ENCODE measurements at regions not wholly inside any gene's neighbourhood (a gene's known extent, or its start where the extent isn't known, plus 50 kb on each side); places are given as distances from the start of the nearest gene placed in this dataset.

DNA sequence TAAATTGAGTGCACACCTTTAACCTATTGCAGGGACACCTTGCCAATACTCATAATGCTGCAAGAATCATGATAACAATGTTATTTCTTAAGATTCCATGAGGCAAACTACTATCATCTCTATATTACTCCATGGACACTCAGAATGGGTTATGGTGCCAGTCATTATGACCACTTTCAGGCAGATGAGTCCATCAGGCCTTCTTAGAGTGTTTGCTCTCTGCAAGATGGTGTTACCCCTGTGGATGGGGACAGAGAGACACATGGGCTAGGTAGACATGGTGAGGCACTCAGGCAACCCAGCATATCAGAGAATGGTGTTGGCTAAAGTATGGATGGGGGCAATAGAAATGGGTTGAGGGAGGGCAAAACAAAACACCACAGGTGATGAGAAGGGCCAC, 59.7 kb downstream of the XCL2 start:
- TF ChIP-seq, protein P1, sequence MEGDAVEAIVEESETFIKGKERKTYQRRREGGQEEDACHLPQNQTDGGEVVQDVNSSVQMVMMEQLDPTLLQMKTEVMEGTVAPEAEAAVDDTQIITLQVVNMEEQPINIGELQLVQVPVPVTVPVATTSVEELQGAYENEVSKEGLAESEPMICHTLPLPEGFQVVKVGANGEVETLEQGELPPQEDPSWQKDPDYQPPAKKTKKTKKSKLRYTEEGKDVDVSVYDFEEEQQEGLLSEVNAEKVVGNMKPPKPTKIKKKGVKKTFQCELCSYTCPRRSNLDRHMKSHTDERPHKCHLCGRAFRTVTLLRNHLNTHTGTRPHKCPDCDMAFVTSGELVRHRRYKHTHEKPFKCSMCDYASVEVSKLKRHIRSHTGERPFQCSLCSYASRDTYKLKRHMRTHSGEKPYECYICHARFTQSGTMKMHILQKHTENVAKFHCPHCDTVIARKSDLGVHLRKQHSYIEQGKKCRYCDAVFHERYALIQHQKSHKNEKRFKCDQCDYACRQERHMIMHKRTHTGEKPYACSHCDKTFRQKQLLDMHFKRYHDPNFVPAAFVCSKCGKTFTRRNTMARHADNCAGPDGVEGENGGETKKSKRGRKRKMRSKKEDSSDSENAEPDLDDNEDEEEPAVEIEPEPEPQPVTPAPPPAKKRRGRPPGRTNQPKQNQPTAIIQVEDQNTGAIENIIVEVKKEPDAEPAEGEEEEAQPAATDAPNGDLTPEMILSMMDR (IDR thresholded peaks at IDR 0.05) = no peak
- no peak for TF ChIP-seq POLR2A (IDR thresholded peaks at IDR 0.05)

Data from right lobe of liver (tissue), 4 donors.